Naive thymus-derived CD4-positive, alpha-beta T cell (primary cell): ENCODE measurements at regions not wholly inside any gene's neighbourhood (a gene's known extent, or its start where the extent isn't known, plus 50 kb on each side); places are given as distances from the start of the nearest gene placed in this dataset.

Source experiments
- ATAC-seq: fragments of 150-1000 bp; cut with Tn5 transposase; 2 replicates; pipeline ENCODE4 v1.10.0; 2021; ENCODE audit warnings: mild to moderate bottlenecking, moderate library complexity
- CTCF ChIA-PET: fragments of 350-600 bp; sonication (Branson Sonifier 250); formaldehyde crosslinking; loops from one replicate; lab custom pipeline; 2021; ENCODE audit warnings: antibody characterized with exemption; lab: Charles Lee
- POLR2A ChIA-PET: fragments of 350-600 bp; sonication (Branson Sonifier 250); formaldehyde crosslinking; loops from one replicate; lab custom pipeline; 2021; ENCODE audit warnings: antibody characterized with exemption, inconsistent platforms; lab: Charles Lee
- DNase-seq, 9 donors: peaks; one replicate each; pipeline versions ENCODE4 v3.0.0 to v3.0.0-alpha.2; 2020 to 2022; ENCODE audit warnings: mixed read lengths in 1 of 9
- H3K27ac ChIP-seq: one replicate; pipeline ENCODE4 v1.7.0; 2013; ENCODE audit warnings: mild to moderate bottlenecking, low read depth, low read length, moderate library complexity
- H3K27me3 ChIP-seq, 2 donors: one replicate each; pipeline ENCODE4 v1.7.0; 2013; ENCODE audit warnings: low read length in 2 of 2, mild to moderate bottlenecking in 2 of 2, moderate library complexity in 2 of 2; ENCODE audit not compliant: control insufficient read depth in 2 of 2, insufficient read depth in 2 of 2
- H3K36me3 ChIP-seq, 3 experiments: 1 replicate in 2 of 3; 2 replicates in 1 of 3; pipeline ENCODE4 v1.7.0; 2013; ENCODE audit warnings: low read length in 3 of 3, mild to moderate bottlenecking in 3 of 3, moderate library complexity in 1 of 3; ENCODE audit not compliant: insufficient read depth in 3 of 3, control insufficient read depth in 2 of 3
- H3K4me1 ChIP-seq, 2 donors: one replicate each; pipeline ENCODE4 v1.7.0; 2013; ENCODE audit warnings: low read length in 2 of 2, mild to moderate bottlenecking in 2 of 2, moderate library complexity in 1 of 2; ENCODE audit not compliant: control insufficient read depth in 2 of 2, insufficient read depth in 2 of 2
- H3K4me3 ChIP-seq: 2 replicates; pipeline ENCODE4 v1.7.0; 2013; ENCODE audit warnings: mild to moderate bottlenecking, low read length
- H3K9me3 ChIP-seq, 3 experiments: 1 replicate in 2 of 3; 2 replicates in 1 of 3; pipeline ENCODE4 v1.7.0; 2013; ENCODE audit warnings: low read length in 3 of 3; ENCODE audit not compliant: control insufficient read depth in 2 of 3
- H3K27ac Mint-ChIP-seq, 9 donors: one replicate each; pipeline ENCODE4 v1.8.0; 2020 to 2022; ENCODE audit warnings: mixed read lengths in 9 of 9, mild to moderate bottlenecking in 8 of 9, moderate library complexity in 5 of 9, inconsistent platforms in 2 of 9
- H3K27me3 Mint-ChIP-seq, 5 donors: one replicate each; pipeline ENCODE4 v1.8.0; 2021 to 2022; ENCODE audit warnings: mixed read lengths in 5 of 5, mild to moderate bottlenecking in 1 of 5
- H3K36me3 Mint-ChIP-seq, 5 donors: one replicate each; pipeline ENCODE4 v1.8.0; 2020 to 2022; ENCODE audit warnings: mixed read lengths in 5 of 5, mild to moderate bottlenecking in 3 of 5, inconsistent platforms in 1 of 5
- H3K4me1 Mint-ChIP-seq, 7 donors: one replicate each; pipeline ENCODE4 v1.8.0; 2020 to 2022; ENCODE audit warnings: mixed read lengths in 7 of 7, mild to moderate bottlenecking in 3 of 7, inconsistent platforms in 1 of 7
- H3K4me3 Mint-ChIP-seq, 10 donors: one replicate each; pipeline ENCODE4 v1.8.0; 2020 to 2022; ENCODE audit warnings: mild to moderate bottlenecking in 10 of 10, mixed read lengths in 10 of 10, moderate library complexity in 6 of 10, inconsistent platforms in 2 of 10
- H3K9me3 Mint-ChIP-seq, 11 donors: one replicate each; pipeline ENCODE4 v1.8.0; 2020 to 2022; ENCODE audit warnings: mixed read lengths in 11 of 11, mild to moderate bottlenecking in 4 of 11, inconsistent platforms in 1 of 11, moderate library complexity in 1 of 11
- intact Hi-C, 2 donors: fragments of 100-400 bp; cut with micrococcal nuclease; formaldehyde crosslinking; loops; one replicate each; pipeline ENCODE4 v1.15.1; 2023

GRCh38 chr9:134566196-134566847, 75.3 kb upstream of the COL5A1 start:
- Histone ChIP-seq H3K9me3 (peaks cover 0 to 7% (median 0%) of the 10 kb centered on the region in 3 experiments), H3K4me1 (no peaks in the 10 kb centered on the region), H3K36me3 (no peaks in the 10 kb centered on the region), H3K4me3 (no peak overlapping the region), H3K27ac (no peak overlapping the region), H3K27me3 (no peaks in the 10 kb centered on the region)
- no peak for ATAC-seq
- no peak overlapping the region for H3K4me3 Mint-ChIP-seq
- peaks cover 0 to 4% (median 0%) of the 10 kb centered on the region in 5 donors for H3K36me3 Mint-ChIP-seq
- peaks cover 0 to 37% (median 8%) of the 10 kb centered on the region in 11 donors for H3K9me3 Mint-ChIP-seq
- no peaks in the 10 kb centered on the region for H3K4me1 Mint-ChIP-seq
- H3K27me3 Mint-ChIP-seq, result peaks cover 0 to 6% (median 0%) of the 10 kb centered on the region in 5 donors
- H3K27ac Mint-ChIP-seq, result no peak overlapping the region
- intact Hi-C loops, result no loop called here
- peak in 1 of 9 donors; percentile 13 for DNase-seq
- POLR2A ChIA-PET, result no interaction called here
- CTCF ChIA-PET, result no interaction called here

- peaks cover 0 to 7% (median 0%) of the 10 kb centered on the region in 3 experiments for H3K9me3 ChIP-seq
- no peaks in the 10 kb centered on the region for H3K36me3 ChIP-seq
- Mint-ChIP-seq H3K4me1 (no peaks in the 10 kb centered on the region), H3K27ac (no peak overlapping the region), H3K4me3 (no peak overlapping the region), H3K27me3 (peaks cover 0 to 6% (median 0%) of the 10 kb centered on the region in 5 donors), H3K36me3 (peaks cover 0 to 4% (median 0%) of the 10 kb centered on the region in 5 donors), H3K9me3 (peaks cover 0 to 37% (median 8%) of the 10 kb centered on the region in 11 donors)
- H3K4me1 ChIP-seq, result no peaks in the 10 kb centered on the region
- ChIA-PET CTCF (no interaction called here), POLR2A (no interaction called here)
- DNase-seq, result peak in 1 of 9 donors; percentile 12
- H3K27ac ChIP-seq, result no peak overlapping the region
- intact Hi-C loops, result no loop called here
- no peak overlapping the region for H3K4me3 ChIP-seq
- no peak for ATAC-seq
- H3K27me3 ChIP-seq, result no peaks in the 10 kb centered on the region
These were observed 74.7 kb upstream of the COL5A1 start for GRCh38 chr9:134566936-134567335.

DNA sequence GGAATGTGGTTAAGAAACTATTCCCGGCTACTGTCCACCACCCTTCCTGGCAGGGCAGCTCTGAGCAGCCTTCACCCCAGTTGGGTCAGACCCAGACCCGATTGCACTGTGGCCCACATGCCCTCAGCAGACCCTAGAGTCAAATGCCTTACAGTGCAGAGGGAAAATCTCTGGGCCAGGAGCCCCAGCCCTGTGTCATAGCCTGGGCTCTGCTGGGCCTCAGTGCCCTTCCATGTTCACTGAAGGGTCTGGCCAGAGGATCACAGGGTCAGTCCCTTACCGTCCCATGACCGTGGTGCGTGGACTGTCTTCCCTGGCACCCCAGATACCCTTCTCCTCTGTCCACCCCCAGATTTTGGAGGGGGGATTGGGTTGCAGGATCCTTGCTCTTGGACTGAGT, 73.5 kb upstream of the COL5A1 start:
- ATAC-seq, result no peak
- Histone ChIP-seq H3K36me3 (no peaks in the 10 kb centered on the region), H3K4me1 (no peaks in the 10 kb centered on the region), H3K27me3 (no peaks in the 10 kb centered on the region), H3K4me3 (no peak overlapping the region), H3K9me3 (peaks cover 0 to 7% (median 0%) of the 10 kb centered on the region in 3 experiments), H3K27ac (no peak overlapping the region)
- Mint-ChIP-seq H3K27ac (no peak overlapping the region), H3K4me3 (no peak overlapping the region), H3K9me3 (peaks cover 0 to 32% (median 6%) of the 10 kb centered on the region in 11 donors), H3K4me1 (peaks cover 0 to 2% (median 0%) of the 10 kb centered on the region in 7 donors), H3K36me3 (no peaks in the 10 kb centered on the region), H3K27me3 (no peaks in the 10 kb centered on the region)
- intact Hi-C loops, result no loop called here
- DNase-seq, result no peak
- ChIA-PET POLR2A (no interaction called here), CTCF (interaction anchor here (0.5 kb wide), 1 partner anchor 41 kb away, joined by 3 read pairs; no protein-coding TSS in a partner anchor)

DNA sequence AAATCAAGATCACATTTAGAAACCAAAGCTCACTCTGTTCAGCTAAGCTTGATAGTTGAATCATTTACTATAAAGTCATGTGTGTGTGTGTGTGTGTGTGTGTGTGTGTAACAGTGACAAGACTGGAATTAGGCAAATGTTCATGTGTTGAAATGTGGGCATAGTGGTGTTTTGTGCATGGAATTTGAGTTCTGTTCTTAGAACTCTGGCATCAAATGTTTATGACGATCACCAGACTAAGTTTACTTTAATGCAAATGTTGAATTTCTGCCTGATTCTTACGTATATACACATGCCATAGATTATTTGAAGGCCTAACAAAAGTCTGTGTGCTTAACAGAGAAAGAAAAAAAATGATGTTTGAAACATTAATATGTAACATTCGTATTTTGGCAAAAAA, 72.8 kb upstream of the COL5A1 start:
- Mint-ChIP-seq H3K27me3 (no peaks in the 10 kb centered on the region), H3K36me3 (no peaks in the 10 kb centered on the region), H3K4me1 (peaks cover 0 to 2% (median 0%) of the 10 kb centered on the region in 7 donors), H3K4me3 (no peak overlapping the region), H3K27ac (no peak overlapping the region), H3K9me3 (peaks cover 0 to 32% (median 6%) of the 10 kb centered on the region in 11 donors)
- H3K4me1 ChIP-seq, result no peaks in the 10 kb centered on the region
- H3K27ac ChIP-seq, result no peak overlapping the region
- DNase-seq (no peak), ATAC-seq (no peak)
- ChIA-PET POLR2A (no interaction called here), CTCF (interaction anchor here (0.5 kb wide), 1 partner anchor 40 kb away, joined by 3 read pairs; no protein-coding TSS in a partner anchor)
- no peak overlapping the region for H3K4me3 ChIP-seq
- no peaks in the 10 kb centered on the region for H3K36me3 ChIP-seq
- peaks cover 0 to 7% (median 0%) of the 10 kb centered on the region in 3 experiments for H3K9me3 ChIP-seq
- intact Hi-C loops, result no loop called here
- no peaks in the 10 kb centered on the region for H3K27me3 ChIP-seq

- ATAC-seq, result no peak
- H3K27ac ChIP-seq, result no peak overlapping the region
- DNase-seq, result no peak
- Mint-ChIP-seq H3K9me3 (peaks cover 0 to 26% (median 3%) of the 10 kb centered on the region in 11 donors), H3K36me3 (no peaks in the 10 kb centered on the region), H3K4me3 (no peak overlapping the region), H3K27me3 (no peaks in the 10 kb centered on the region), H3K27ac (no peak overlapping the region), H3K4me1 (peaks cover 0 to 2% (median 0%) of the 10 kb centered on the region in 7 donors)
- H3K4me3 ChIP-seq, result no peak overlapping the region
- no peaks in the 10 kb centered on the region for H3K4me1 ChIP-seq
- ChIA-PET CTCF (no interaction called here), POLR2A (no interaction called here)
- H3K36me3 ChIP-seq, result no peaks in the 10 kb centered on the region
- peaks cover 0 to 6% (median 0%) of the 10 kb centered on the region in 3 experiments for H3K9me3 ChIP-seq
- intact Hi-C loops, result no loop called here
- no peaks in the 10 kb centered on the region for H3K27me3 ChIP-seq
These were observed 72.0 kb upstream of the COL5A1 start for GRCh38 chr9:134569626-134570025.

GRCh38 chr9:134570151-134570621, 71.4 kb upstream of the COL5A1 start:
- peaks cover 0 to 3% (median 0%) of the 10 kb centered on the region in 3 experiments for H3K9me3 ChIP-seq
- H3K9me3 Mint-ChIP-seq, result peaks cover 0 to 23% (median 3%) of the 10 kb centered on the region in 11 donors
- H3K27me3 Mint-ChIP-seq, result no peaks in the 10 kb centered on the region
- no peaks in the 10 kb centered on the region for H3K36me3 Mint-ChIP-seq
- H3K27me3 ChIP-seq, result no peaks in the 10 kb centered on the region
- H3K4me3 Mint-ChIP-seq, result no peak overlapping the region
- H3K4me1 Mint-ChIP-seq, result peaks cover 0 to 2% (median 0%) of the 10 kb centered on the region in 7 donors
- POLR2A ChIA-PET, result no interaction called here
- ATAC-seq (no peak), DNase-seq (peak in 1 of 9 donors; percentile 3)
- H3K4me3 ChIP-seq, result no peak overlapping the region
- CTCF ChIA-PET, result no interaction called here
- H3K4me1 ChIP-seq, result no peaks in the 10 kb centered on the region
- H3K27ac ChIP-seq, result no peak overlapping the region
- intact Hi-C loops, result no loop called here
- H3K27ac Mint-ChIP-seq, result no peak overlapping the region
- H3K36me3 ChIP-seq, result no peaks in the 10 kb centered on the region
